MCF 10A (cell line): ENCODE measurements at regions not wholly inside any gene's neighbourhood (a gene's known extent, or its start where the extent isn't known, plus 50 kb on each side); places are given as distances from the start of the nearest gene placed in this dataset.
"Not testable (repeated sequence)": the region's sequence is repeated elsewhere in the genome, so short reads cannot be mapped to it uniquely, and the experiment has no call there.

Experiments
- BruUV-seq: library from RNA; stranded (reverse); fragments of 400-500 nt; replicated peaks from 2 replicates; lab custom pipeline; 2021; lab: Mats Ljungman, UMichigan
- CTCF ChIA-PET: fragments of 300-600 bp; sonication (Branson Sonifier 250); formaldehyde crosslinking; extraction: SDS; loops from one replicate; lab custom pipeline; 2021; ENCODE audit warnings: antibody characterized with exemption, inconsistent platforms; lab: Yijun Ruan, JAX
- POLR2A ChIA-PET: fragments of 300-600, 350-650 bp; sonication (Branson Sonifier 250); formaldehyde crosslinking; extraction: SDS; loops from one replicate; lab custom pipeline; 2020; ENCODE audit warnings: antibody characterized with exemption, inconsistent platforms; lab: Yijun Ruan, JAX
- DNase-seq: peaks from one replicate; pipeline ENCODE4 v3.0.0-alpha.2; 2018; ENCODE audit not compliant: unreplicated experiment
- H3K27ac Mint-ChIP-seq: one replicate; pipeline ENCODE4 v1.8.0; 2022; ENCODE audit warnings: mild to moderate bottlenecking, low read depth, mixed read lengths; ENCODE audit not compliant: unreplicated experiment
- H3K27me3 Mint-ChIP-seq: one replicate; pipeline ENCODE4 v1.8.0; 2022; ENCODE audit warnings: mixed read lengths; ENCODE audit not compliant: insufficient read depth, unreplicated experiment
- H3K36me3 Mint-ChIP-seq: one replicate; pipeline ENCODE4 v1.8.0; 2022; ENCODE audit warnings: mild to moderate bottlenecking, moderate library complexity, mixed read lengths; ENCODE audit not compliant: insufficient read depth, unreplicated experiment
- H3K4me1 Mint-ChIP-seq: one replicate; pipeline ENCODE4 v1.8.0; 2022; ENCODE audit warnings: mixed read lengths; ENCODE audit not compliant: insufficient read depth, unreplicated experiment
- H3K4me3 Mint-ChIP-seq: one replicate; pipeline ENCODE4 v1.8.0; 2022; ENCODE audit warnings: mild to moderate bottlenecking, moderate library complexity, mixed read lengths; ENCODE audit not compliant: unreplicated experiment
- H3K9me3 Mint-ChIP-seq: one replicate; pipeline ENCODE4 v1.8.0; 2022; ENCODE audit warnings: mixed read lengths; ENCODE audit not compliant: unreplicated experiment
- intact Hi-C: fragments of 100-400 bp; cut with micrococcal nuclease; formaldehyde crosslinking; loops from 2 replicates; pipeline ENCODE4 v1.14.1; 2022
- TF ChIP-seq, protein P1 (sequence below): fragments of 200-600 bp; IDR thresholded peaks from one replicate; pipeline ENCODE4 v1.8.0; 2022; ENCODE audit warnings: antibody characterized with exemption, mild to moderate bottlenecking; ENCODE audit not compliant: unreplicated experiment

DNA sequence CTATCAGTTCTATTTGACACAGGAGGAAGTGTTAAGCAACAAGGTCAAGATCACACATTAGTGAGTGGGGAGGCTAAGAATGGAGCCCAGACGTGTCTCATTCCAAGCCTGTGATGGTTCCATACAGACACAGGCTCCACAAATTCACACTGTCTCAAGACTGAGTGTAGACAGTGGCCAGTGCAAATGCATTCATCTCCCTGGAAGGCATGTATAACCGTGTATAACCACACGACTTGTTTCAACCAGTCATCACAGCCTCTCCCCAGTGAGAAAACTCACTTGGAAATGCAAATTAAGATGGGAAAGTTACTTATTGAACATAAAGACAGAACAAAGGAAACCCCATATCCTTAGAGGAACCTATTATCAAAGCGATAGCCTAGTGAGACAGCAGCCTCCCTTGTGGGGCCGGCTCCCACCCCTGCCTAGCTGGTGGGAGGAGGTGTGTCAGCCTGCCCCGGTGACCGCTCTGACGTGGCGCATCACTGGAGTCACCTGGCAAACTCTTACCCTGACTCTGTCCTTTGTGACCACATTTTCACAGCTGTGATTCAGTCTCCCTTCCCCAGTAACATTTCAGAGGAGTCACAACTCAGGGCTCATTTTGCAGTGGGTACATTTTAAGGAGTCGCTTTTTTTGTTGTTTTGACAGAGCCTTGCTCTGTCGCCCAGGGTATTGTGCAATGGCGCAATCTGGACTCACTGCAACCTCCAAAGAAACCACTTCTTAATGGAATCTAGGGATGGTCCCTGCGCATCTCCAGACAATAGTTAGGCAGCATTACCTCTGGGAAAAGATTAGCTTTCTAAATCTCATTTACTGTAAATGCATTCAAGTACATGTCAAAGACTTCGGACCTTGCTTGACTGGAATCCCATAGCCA, 126.6 kb upstream of the PARD3 start:
- TF ChIP-seq, protein P1, sequence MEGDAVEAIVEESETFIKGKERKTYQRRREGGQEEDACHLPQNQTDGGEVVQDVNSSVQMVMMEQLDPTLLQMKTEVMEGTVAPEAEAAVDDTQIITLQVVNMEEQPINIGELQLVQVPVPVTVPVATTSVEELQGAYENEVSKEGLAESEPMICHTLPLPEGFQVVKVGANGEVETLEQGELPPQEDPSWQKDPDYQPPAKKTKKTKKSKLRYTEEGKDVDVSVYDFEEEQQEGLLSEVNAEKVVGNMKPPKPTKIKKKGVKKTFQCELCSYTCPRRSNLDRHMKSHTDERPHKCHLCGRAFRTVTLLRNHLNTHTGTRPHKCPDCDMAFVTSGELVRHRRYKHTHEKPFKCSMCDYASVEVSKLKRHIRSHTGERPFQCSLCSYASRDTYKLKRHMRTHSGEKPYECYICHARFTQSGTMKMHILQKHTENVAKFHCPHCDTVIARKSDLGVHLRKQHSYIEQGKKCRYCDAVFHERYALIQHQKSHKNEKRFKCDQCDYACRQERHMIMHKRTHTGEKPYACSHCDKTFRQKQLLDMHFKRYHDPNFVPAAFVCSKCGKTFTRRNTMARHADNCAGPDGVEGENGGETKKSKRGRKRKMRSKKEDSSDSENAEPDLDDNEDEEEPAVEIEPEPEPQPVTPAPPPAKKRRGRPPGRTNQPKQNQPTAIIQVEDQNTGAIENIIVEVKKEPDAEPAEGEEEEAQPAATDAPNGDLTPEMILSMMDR: no peak
- no peak overlapping the region for H3K4me3 Mint-ChIP-seq
- H3K9me3 Mint-ChIP-seq: peaks cover 7% of the 10 kb centered on the region
- no peaks in the 10 kb centered on the region for H3K27me3 Mint-ChIP-seq
- CTCF ChIA-PET: interaction anchor here (0.6 kb wide), 1 partner anchor 21 kb away, joined by 4 read pairs; no protein-coding TSS in a partner anchor
- no peak for DNase-seq
- BruUV-seq: no TSS peak
- H3K27ac Mint-ChIP-seq: no peak overlapping the region
- POLR2A ChIA-PET: no interaction called here
- peaks cover 6% of the 10 kb centered on the region for H3K36me3 Mint-ChIP-seq
- intact Hi-C loops: no loop called here
- peaks cover 17% of the 10 kb centered on the region for H3K4me1 Mint-ChIP-seq

DNA sequence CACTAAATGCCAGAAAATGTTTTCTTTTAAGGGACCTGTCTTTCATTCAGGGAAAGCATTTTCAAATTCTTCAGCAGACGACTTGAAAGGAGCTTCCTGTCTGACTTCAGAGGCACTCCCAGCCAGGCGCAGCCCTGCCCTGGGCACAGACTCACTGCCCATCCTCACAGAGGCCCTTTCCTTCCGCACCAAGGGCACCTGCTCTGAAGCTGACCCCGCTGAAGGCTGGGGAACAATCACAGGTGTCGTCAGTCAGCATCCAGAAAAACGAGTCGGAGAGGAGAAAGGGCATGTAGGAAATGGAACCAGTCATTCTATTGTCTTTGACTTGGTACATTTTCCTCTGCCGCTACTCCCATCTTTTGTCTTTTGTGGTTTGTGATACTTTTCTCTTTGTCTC, 125.3 kb upstream of the PARD3 start:
- no TSS peak for BruUV-seq
- POLR2A ChIA-PET: interaction anchor here (0.6 kb wide), 1 partner anchor 182 kb away, joined by 3 read pairs; no protein-coding TSS in a partner anchor
- Mint-ChIP-seq H3K4me3 (no peak overlapping the region), H3K4me1 (peaks cover 17% of the 10 kb centered on the region), H3K27me3 (no peaks in the 10 kb centered on the region), H3K9me3 (peaks cover 7% of the 10 kb centered on the region), H3K27ac (no peak overlapping the region), H3K36me3 (peaks cover 6% of the 10 kb centered on the region)
- TF ChIP-seq, protein P1: no peak
- intact Hi-C loops: no loop called here
- DNase-seq: no peak
- CTCF ChIA-PET: no interaction called here

DNA sequence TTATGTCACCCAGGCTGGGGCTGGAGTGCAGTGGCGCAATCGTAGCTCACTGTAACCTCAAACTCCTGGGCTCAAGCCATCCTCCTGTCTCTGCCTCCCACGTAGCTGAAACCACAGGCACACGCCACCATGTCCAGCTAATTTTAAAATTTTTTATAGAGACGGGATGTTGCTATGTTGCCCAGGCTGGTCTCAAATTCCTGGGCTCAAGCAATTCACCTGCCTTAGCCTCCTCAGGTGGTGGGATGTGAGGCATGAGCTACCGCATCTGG, 123.2 kb upstream of the PARD3 start:
- intact Hi-C loops: no loop called here
- Mint-ChIP-seq H3K27me3 (no peaks in the 10 kb centered on the region), H3K36me3 (peaks cover 6% of the 10 kb centered on the region), H3K9me3 (peaks cover 7% of the 10 kb centered on the region), H3K4me3 (no peak overlapping the region), H3K4me1 (peaks cover 17% of the 10 kb centered on the region), H3K27ac (no peak overlapping the region)
- ChIA-PET CTCF (interaction anchor here (0.6 to 0.9 kb wide), 3 partner anchors 8 to 215 kb away, joined by 3 read pairs; no protein-coding TSS in a partner anchor), POLR2A (no interaction called here)
- DNase-seq: peak; percentile 42
- BruUV-seq: no TSS peak
- TF ChIP-seq, protein P1: no peak

DNA sequence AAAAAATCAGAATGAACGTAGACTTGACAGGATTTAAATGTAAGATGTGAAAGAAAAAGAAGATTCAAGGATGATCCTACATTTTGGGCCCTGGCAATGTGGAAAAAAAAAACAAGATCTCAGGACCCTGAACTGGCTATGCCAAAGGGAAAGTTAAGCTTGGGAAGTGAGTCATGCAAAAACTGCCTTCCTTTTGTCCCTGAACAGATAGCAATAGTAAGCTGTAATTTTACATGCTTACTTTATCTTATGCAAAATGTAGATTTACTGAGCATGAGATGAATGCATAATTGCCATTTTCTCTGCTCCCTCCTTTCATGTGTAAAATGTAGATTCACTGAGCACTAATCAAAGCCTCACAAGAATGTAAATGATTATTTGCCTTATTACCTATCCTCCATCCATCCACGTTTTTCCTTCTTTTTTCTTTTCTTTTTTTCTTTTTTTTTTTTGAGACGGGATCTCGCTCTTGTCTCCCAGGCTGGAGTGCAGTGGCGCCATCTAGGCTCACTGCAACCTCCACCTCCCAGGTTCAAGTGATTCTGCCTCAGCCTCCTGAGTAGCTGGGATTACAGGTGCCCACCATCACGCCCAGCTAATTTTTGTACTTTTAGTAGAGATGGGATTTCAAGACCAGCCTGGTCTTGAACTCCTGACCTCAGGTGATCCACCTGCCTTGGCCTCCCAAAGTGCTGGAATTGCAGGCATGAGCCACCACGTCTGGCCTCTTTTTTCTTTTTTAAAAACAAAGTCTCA, 122.7 kb upstream of the PARD3 start:
- POLR2A ChIA-PET: interaction anchor here (0.6 to 0.7 kb wide), 3 partner anchors 18 to 226 kb away, joined by 3 read pairs; no protein-coding TSS in a partner anchor
- BruUV-seq, intact Hi-C loops, H3K27me3 Mint-ChIP-seq, H3K9me3 Mint-ChIP-seq, H3K36me3 Mint-ChIP-seq, DNase-seq, H3K4me3 Mint-ChIP-seq, H3K27ac Mint-ChIP-seq: not testable (repeated sequence)
- CTCF ChIA-PET: interaction anchor here (0.6 to 0.9 kb wide), 4 partner anchors 9 to 214 kb away, joined by 3 read pairs; no protein-coding TSS in a partner anchor
- peaks cover 17% of the 10 kb centered on the region for H3K4me1 Mint-ChIP-seq
